ENCODE measurements at regions not wholly inside any gene's neighbourhood (a gene's known extent, or its start where the extent isn't known, plus 50 kb on each side); places are given as distances from the start of the nearest gene placed in this dataset.

DNA sequence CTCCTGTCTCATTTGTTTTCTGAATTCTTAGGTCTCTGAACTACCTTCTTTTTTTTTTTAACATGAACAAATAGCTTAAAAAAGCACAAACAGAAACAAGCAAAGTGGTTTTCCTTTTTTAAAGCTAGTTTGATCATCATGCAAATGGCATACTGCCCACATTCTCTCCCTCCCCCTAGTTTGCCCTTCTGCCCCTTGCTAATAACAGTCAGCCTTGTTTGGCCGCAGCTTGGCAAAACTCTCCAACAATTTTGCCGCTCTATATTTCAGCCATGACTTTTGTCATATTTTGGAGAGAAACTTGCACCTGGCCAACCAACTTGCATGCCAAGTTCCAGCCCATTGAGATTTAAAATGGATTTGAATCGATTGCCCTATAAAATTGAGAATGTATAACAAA lies 666.0 kb upstream of the NR2F2 start:
- TF ChIP-seq, protein P1, sequence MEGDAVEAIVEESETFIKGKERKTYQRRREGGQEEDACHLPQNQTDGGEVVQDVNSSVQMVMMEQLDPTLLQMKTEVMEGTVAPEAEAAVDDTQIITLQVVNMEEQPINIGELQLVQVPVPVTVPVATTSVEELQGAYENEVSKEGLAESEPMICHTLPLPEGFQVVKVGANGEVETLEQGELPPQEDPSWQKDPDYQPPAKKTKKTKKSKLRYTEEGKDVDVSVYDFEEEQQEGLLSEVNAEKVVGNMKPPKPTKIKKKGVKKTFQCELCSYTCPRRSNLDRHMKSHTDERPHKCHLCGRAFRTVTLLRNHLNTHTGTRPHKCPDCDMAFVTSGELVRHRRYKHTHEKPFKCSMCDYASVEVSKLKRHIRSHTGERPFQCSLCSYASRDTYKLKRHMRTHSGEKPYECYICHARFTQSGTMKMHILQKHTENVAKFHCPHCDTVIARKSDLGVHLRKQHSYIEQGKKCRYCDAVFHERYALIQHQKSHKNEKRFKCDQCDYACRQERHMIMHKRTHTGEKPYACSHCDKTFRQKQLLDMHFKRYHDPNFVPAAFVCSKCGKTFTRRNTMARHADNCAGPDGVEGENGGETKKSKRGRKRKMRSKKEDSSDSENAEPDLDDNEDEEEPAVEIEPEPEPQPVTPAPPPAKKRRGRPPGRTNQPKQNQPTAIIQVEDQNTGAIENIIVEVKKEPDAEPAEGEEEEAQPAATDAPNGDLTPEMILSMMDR (IDR thresholded peaks at IDR 0.05) = no peak
- no peak for TF ChIP-seq POLR2A (IDR thresholded peaks at IDR 0.05)
